Heart left ventricle (tissue), 16 donors: ENCODE measurements at regions not wholly inside any gene's neighbourhood (a gene's known extent, or its start where the extent isn't known, plus 50 kb on each side); places are given as distances from the start of the nearest gene placed in this dataset.

Experiments used
- ATAC-seq, 4 donors: fragments of 200-7000 bp; cut with Tn5 transposase; one replicate each; pipeline ENCODE4 v1.9.1; 2020 to 2022; ENCODE audit warnings: moderate library complexity in 4 of 4, mild to moderate bottlenecking in 3 of 4, moderate number of reproducible peaks in 1 of 4
- DNase-seq, 5 donors: peaks; one replicate each; pipeline ENCODE4 v3.0.0-alpha.2; 2020
- H3K27ac ChIP-seq, 12 donors: fragments of 200-600 bp; sonication (generic) in 4 of 12; one replicate each; pipeline versions ENCODE4 v1.5.0 to v1.8.0; 2016 to 2022; ENCODE audit warnings: mild to moderate bottlenecking in 2 of 12
- H3K27me3 ChIP-seq, 9 donors: fragments of 200-600 bp; sonication (generic) in 2 of 9; one replicate each; pipeline versions ENCODE4 v1.5.1 to v1.8.0; 2016 to 2022; ENCODE audit warnings: mild to moderate bottlenecking in 3 of 9
- H3K36me3 ChIP-seq, 9 donors: fragments of 200-600 bp; sonication (generic) in 2 of 9; one replicate each; pipeline versions ENCODE4 v1.5.0 to v1.8.0; 2018 to 2022; ENCODE audit warnings: mild to moderate bottlenecking in 2 of 9
- H3K4me1 ChIP-seq, 12 donors: fragments of 200-600 bp; sonication (generic) in 4 of 12; one replicate each; pipeline versions ENCODE4 v1.5.0 to v1.8.0; 2016 to 2022; ENCODE audit warnings: mild to moderate bottlenecking in 3 of 12
- H3K4me3 ChIP-seq, 12 donors: fragments of 200-600 bp; sonication (generic) in 4 of 12; one replicate each; pipeline versions ENCODE4 v1.5.0 to v1.8.0; 2017 to 2022; ENCODE audit warnings: mild to moderate bottlenecking in 9 of 12, moderate library complexity in 4 of 12
- H3K9me3 ChIP-seq, 12 donors: fragments of 200-600 bp; sonication (generic) in 4 of 12; one replicate each; pipeline versions ENCODE4 v1.5.0 to v1.8.0; 2016 to 2022; ENCODE audit warnings: mild to moderate bottlenecking in 1 of 12
- POLR2A ChIP-seq, 2 donors: fragments of 450-650 bp; IDR thresholded peaks; one replicate each; pipeline ENCODE4 v1.6.1; 2017; ENCODE audit warnings: antibody characterized with exemption in 2 of 2, mild to moderate bottlenecking in 2 of 2, moderate library complexity in 2 of 2
- WGBS, 4 donors: extraction: QIAGEN DNeasy Blood & Tissue Kit in 2 of 4; methylation state at CpG; one replicate each; pipeline versions ENCODE4 v1.1.5 to v1.1.7; 2013 to 2018; 5-methylcytosine and 5-hydroxymethylcytosine counted together
- intact Hi-C, 10 donors: fragments of 100-400 bp; cut with DNase I; formaldehyde crosslinking; loops; one replicate each; pipeline versions ENCODE4 v1.11.1 to v1.14.2; 2022
- TF ChIP-seq, protein P1 (sequence below), 12 donors: fragments of 200-600 bp; sonication (generic) in 4 of 12; IDR thresholded peaks; one replicate each; pipeline versions ENCODE4 v1.5.0 to v1.8.0; 2018 to 2022; ENCODE audit warnings: antibody characterized with exemption in 12 of 12, mild to moderate bottlenecking in 5 of 12
- donor health status: ischemic (EF 13 %, LVEDD 7.1; RV severe dilation, severe dysfunction).
- donor health status: healthy with polysubstance abuse.
- donor health status: DM: no; HTN: yes; CAD: no.
- donor health status: DM: no; HTN: no; CAD: no.
- donor health status: ischemic (EF 25% LVEDD 6.9; RV normal size, moderate dysfunction).
- donor health status: ischemic (EF 25% LVEDD 5.7; RV mildly dilated, moderate dysfunction).
- donor health status: healthy.
- donor health status: DM: yes; HTN: yes; CAD: no.
- donor health status: ischemic (EF 35%, LVEDD 5.7; RV mildly dilated, moderate dysfunction).
- donor health status: nonischemic (EF 11% LVEDD 7.7; RV severe dilation, severe dysfunction).
- donor health status: DM: yes; HTN: yes; CAD: no.
- donor health status: PGD.
- donor health status: ischemic (EF 29% LVEDD 5.4; RV normal size, mild dysfunction).
- donor health status: nonischemic (EF 23%, LVEDD 6.1; RV moderate dilation, normal function).

DNA sequence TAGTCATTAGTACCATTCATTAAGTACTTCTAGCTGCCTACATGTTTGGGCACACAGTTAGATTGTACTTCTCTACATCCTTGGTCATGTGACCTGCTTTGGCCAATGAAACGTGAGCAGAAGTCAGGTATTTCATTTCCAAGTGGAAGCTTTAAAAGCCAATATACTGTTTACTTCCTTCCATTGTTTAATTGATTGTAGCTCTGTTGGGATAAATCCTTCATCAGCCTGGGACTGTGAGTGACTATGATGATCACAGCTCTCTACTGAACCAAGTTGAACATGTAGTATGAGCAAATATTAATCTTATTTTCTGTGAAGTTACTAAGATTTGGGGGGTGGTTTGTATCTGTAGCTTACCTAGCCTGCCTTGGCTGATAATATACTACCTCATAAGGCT is 116.5 kb upstream of the ROPN1 start:
- DNase-seq (no peak), ATAC-seq (no peak)
- H3K27me3 ChIP-seq = no peaks in the 10 kb centered on the region
- WGBS, 4 donors = 59 to 80% (median 76%) methylated on average over 1 of the region's 1 CpG
- no peak overlapping the region for H3K27ac ChIP-seq
- TF ChIP-seq, protein P1, sequence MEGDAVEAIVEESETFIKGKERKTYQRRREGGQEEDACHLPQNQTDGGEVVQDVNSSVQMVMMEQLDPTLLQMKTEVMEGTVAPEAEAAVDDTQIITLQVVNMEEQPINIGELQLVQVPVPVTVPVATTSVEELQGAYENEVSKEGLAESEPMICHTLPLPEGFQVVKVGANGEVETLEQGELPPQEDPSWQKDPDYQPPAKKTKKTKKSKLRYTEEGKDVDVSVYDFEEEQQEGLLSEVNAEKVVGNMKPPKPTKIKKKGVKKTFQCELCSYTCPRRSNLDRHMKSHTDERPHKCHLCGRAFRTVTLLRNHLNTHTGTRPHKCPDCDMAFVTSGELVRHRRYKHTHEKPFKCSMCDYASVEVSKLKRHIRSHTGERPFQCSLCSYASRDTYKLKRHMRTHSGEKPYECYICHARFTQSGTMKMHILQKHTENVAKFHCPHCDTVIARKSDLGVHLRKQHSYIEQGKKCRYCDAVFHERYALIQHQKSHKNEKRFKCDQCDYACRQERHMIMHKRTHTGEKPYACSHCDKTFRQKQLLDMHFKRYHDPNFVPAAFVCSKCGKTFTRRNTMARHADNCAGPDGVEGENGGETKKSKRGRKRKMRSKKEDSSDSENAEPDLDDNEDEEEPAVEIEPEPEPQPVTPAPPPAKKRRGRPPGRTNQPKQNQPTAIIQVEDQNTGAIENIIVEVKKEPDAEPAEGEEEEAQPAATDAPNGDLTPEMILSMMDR (IDR thresholded peaks at IDR 0.05) = no peak
- no peak for TF ChIP-seq POLR2A (IDR thresholded peaks at IDR 0.05)
- no peaks in the 10 kb centered on the region for H3K36me3 ChIP-seq
- no peak overlapping the region for H3K4me3 ChIP-seq
- intact Hi-C loops = no loop called here
- H3K4me1 ChIP-seq = peaks cover 0 to 34% (median 14%) of the 10 kb centered on the region in 12 donors
- H3K9me3 ChIP-seq = peaks cover 0 to 9% (median 0%) of the 10 kb centered on the region in 12 donors

DNA sequence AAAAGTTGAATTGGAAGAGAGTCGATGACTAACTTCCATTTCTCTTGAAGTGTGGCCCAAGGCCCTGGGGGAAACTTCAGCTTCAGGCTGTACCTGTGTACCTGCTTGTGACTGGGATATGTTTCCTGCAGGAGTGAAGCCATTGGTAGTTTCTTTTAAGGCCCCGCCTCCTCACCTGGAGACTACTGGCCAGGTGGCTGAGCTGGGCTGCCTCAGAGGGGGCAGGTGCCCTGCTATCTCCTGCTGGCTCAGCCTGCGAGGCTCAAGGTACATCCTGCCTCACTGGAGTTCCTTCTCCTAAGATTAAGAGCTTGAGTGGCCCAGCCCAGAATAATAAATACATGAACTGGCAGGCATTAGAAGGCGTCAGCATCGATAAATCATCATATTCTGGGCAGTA is 121.6 kb upstream of the ROPN1 start:
- no peaks in the 10 kb centered on the region for H3K27me3 ChIP-seq
- TF ChIP-seq, protein P1 (IDR thresholded peaks at IDR 0.05) = no peak
- ATAC-seq = no peak
- intact Hi-C loops = no loop called here
- H3K27ac ChIP-seq = no peak overlapping the region
- H3K4me1 ChIP-seq = peaks cover 0 to 54% (median 28%) of the 10 kb centered on the region in 12 donors
- DNase-seq = no peak
- H3K9me3 ChIP-seq = peaks cover 0 to 9% (median 0%) of the 10 kb centered on the region in 12 donors
- 89 to 98% (median 98%) methylated on average over 5 of the region's 5 CpGs for WGBS, 4 donors
- H3K36me3 ChIP-seq = no peaks in the 10 kb centered on the region
- no peak overlapping the region for H3K4me3 ChIP-seq

DNA sequence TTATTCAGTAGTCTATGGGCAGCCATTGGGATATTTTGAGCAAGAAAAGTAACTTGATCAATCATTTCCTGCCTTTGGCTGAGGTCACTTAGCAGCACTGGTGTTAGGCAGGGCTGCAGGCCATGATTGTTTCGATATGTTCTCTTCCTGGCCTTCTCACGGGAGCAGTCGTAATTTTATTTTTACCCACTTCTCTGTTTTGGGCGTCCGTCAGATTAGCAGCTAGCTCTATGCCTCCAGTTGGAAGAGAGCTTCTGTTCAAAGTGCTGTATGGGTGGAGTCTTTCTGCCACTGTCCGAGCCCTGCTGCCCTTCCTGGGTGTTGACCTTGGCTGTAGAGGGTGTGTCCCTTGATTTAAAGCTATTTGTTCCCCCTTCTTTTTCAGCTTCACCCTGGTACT is 123.4 kb upstream of the ROPN1 start:
- peak overlapping the region; percentile 0 to 75 (median 54) for H3K27ac ChIP-seq
- ATAC-seq (peak; percentile 34 to 83 (median 54)), DNase-seq (no peak)
- 1 to 30% (median 10%) methylated on average over 6 of the region's 6 CpGs for WGBS, 4 donors
- H3K36me3 ChIP-seq = no peaks in the 10 kb centered on the region
- peak overlapping the region in 4 of 12 donors; percentile 1 to 25 (median 18) for H3K4me3 ChIP-seq
- no peaks in the 10 kb centered on the region for H3K9me3 ChIP-seq
- TF ChIP-seq, protein P1 (IDR thresholded peaks at IDR 0.05) = no peak
- TF ChIP-seq POLR2A (IDR thresholded peaks at IDR 0.05) = no peak
- intact Hi-C loops = no loop called here
- peaks cover 0 to 70% (median 38%) of the 10 kb centered on the region in 12 donors for H3K4me1 ChIP-seq
- no peaks in the 10 kb centered on the region for H3K27me3 ChIP-seq

DNA sequence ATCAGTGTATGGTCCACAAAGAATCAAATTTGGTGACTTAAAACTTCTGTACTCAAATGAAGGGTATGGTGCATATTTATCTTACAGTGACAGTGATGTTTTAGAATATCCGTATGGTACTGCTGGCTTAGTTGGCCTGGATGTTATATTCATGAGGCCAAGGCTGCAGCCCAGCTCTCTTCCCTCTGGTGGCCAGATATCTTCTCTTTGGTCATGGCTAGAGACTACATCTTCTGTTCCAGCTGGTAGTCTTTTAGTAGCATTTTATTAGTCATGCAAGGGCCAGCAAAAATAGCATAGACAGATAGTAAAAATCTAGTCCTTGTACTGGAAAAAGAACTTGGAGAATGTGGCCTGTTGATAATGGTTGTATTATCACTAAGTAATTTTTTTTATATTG is 124.0 kb upstream of the ROPN1 start:
- peak overlapping the region in 1 of 12 donors; percentile 1 for H3K4me3 ChIP-seq
- H3K4me1 ChIP-seq = peaks cover 0 to 71% (median 38%) of the 10 kb centered on the region in 12 donors
- no peak for DNase-seq
- no peaks in the 10 kb centered on the region for H3K36me3 ChIP-seq
- peak in 3 of 4 donors; percentile 21 to 39 (median 38) for ATAC-seq
- H3K9me3 ChIP-seq = no peaks in the 10 kb centered on the region
- intact Hi-C loops = no loop called here
- peak overlapping the region in 7 of 12 donors; percentile 53 to 75 (median 65) for H3K27ac ChIP-seq
- TF ChIP-seq, protein P1 (IDR thresholded peaks at IDR 0.05) = no peak
- TF ChIP-seq POLR2A (IDR thresholded peaks at IDR 0.05) = no peak
- 70 to 80% (median 74%) methylated on average over 1 of the region's 1 CpG for WGBS, 4 donors
- no peaks in the 10 kb centered on the region for H3K27me3 ChIP-seq
